ENCODE measurements at regions not wholly inside any gene's neighbourhood (a gene's known extent, or its start where the extent isn't known, plus 50 kb on each side); places are given as distances from the start of the nearest gene placed in this dataset.

DNA sequence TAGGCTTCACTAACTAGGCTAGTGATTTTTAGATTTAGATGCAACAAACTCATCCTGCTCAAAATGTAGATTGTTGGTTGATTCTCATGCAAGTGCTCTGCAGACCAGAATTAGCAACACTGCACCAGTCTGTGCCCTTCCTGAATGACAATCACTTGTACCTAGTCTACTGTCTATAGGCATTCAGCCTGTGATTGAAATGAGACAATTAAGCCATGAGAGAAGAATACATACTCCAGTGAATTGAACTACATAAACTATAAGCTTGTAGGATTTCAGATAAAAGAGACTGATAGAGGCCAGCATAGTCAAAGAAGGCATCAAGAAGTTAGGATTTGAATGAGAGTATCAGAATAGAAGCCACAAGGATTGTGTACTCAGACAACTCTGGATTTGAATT is 138.3 kb upstream of the NRXN1 start:
- no peaks in the 10 kb centered on the region for H4K20me1 ChIP-seq (ENCODE audit: control insufficient read depth, extremely low read depth, insufficient read depth, low read length)
- dilution Hi-C loops (cut with MboI; ENCODE audit: extremely low pct_ligation_motif_present, low sequenced_read_pairs), result no loop called here
- H2AFZ ChIP-seq (ENCODE audit: control insufficient read depth, low read length), result no peak overlapping the region
- H3K36me3 ChIP-seq (ENCODE audit: control insufficient read depth in 2 of 2, extremely low read depth in 1 of 2, insufficient read depth in 2 of 2, low read length in 2 of 2), result no peaks in the 10 kb centered on the region
- no peaks in the 10 kb centered on the region for H3K79me2 ChIP-seq (ENCODE audit: control insufficient read depth, insufficient read depth, low read length)
- no peak overlapping the region for H3K9ac ChIP-seq (ENCODE audit: control insufficient read depth, extremely low read depth, insufficient read depth, low read length)
- no peak overlapping the region for H3K4me2 ChIP-seq (ENCODE audit: control insufficient read depth, extremely low read depth, insufficient read depth, low read depth, low read length)
- H3K9me1 ChIP-seq (ENCODE audit: control insufficient read depth, extremely low read depth, insufficient read depth, low read length), result no peaks in the 10 kb centered on the region
- H3K4me1 ChIP-seq (ENCODE audit: control insufficient read depth, extremely low read depth, insufficient read depth, low read length), result no peaks in the 10 kb centered on the region
- H3K9me3 ChIP-seq (ENCODE audit: control insufficient read depth, low read depth, low read length), result no peaks in the 10 kb centered on the region
- FAIRE-seq, result no peak
- no peak overlapping the region for H3K4me3 ChIP-seq (ENCODE audit: control insufficient read depth in 2 of 3, extremely low read depth in 1 of 3, insufficient read depth in 2 of 3, low read depth in 1 of 3, low read length in 3 of 3)
- H3K27me3 ChIP-seq (ENCODE audit: control insufficient read depth, extremely low read depth, insufficient read depth, low read length), result no peaks in the 10 kb centered on the region
- no peak for DNase-seq (ENCODE audit: low read depth, low spot score)
- TF ChIP-seq EZH2 (IDR thresholded peaks at IDR 0.05; ENCODE audit: low read length), result no peak
- TF ChIP-seq, protein P1, sequence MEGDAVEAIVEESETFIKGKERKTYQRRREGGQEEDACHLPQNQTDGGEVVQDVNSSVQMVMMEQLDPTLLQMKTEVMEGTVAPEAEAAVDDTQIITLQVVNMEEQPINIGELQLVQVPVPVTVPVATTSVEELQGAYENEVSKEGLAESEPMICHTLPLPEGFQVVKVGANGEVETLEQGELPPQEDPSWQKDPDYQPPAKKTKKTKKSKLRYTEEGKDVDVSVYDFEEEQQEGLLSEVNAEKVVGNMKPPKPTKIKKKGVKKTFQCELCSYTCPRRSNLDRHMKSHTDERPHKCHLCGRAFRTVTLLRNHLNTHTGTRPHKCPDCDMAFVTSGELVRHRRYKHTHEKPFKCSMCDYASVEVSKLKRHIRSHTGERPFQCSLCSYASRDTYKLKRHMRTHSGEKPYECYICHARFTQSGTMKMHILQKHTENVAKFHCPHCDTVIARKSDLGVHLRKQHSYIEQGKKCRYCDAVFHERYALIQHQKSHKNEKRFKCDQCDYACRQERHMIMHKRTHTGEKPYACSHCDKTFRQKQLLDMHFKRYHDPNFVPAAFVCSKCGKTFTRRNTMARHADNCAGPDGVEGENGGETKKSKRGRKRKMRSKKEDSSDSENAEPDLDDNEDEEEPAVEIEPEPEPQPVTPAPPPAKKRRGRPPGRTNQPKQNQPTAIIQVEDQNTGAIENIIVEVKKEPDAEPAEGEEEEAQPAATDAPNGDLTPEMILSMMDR (optimal IDR thresholded peaks at IDR 0.05 in 1 of 3, IDR thresholded peaks at IDR 0.05 in 1 of 3, conservative IDR thresholded peaks at IDR 0.05 in 1 of 3; ENCODE audit: extremely low read depth in 1 of 3, insufficient read depth in 2 of 3, low read length in 3 of 3), result no peak
- no peak overlapping the region for H3K27ac ChIP-seq (ENCODE audit: control insufficient read depth, insufficient read depth, low read length)

DNA sequence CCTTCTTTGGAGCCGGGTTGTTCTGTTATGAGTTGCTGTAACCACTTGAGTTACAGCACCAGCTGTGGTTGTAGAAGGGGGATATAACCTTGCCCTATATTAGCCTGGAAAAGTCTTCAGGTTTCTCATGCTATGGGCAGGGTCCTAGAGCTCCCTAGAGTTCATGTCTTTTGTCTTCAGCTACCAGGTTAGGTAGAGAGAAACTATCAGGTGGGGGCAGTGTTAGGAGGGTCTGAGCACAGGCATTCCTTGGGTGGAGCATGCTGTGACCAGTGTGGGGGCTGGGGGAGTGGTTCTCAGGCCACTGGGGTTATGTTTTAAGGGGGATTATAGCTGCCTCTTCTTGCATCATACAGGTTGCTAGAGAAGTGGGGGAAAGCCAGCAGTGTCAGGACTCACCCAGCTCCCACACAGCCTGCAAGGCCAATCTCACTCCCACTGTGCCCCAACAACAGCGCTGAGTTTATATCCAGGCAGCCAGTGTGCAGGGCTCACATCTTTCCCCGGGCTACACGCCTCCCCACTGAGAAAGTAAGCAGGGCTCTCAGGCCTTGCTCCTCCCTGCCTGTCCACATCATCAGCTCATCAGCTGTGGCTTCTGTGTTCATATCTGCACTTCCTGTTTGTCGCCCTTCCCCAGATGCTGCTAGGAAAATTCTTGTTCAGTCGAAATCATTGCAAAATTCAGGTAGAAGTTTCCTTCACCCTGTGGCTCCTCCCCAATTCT is 133.8 kb upstream of the NRXN1 start:
- no peak overlapping the region for H2AFZ ChIP-seq (ENCODE audit: control insufficient read depth, low read length)
- no peak overlapping the region for H3K4me2 ChIP-seq (ENCODE audit: control insufficient read depth, extremely low read depth, insufficient read depth, low read depth, low read length)
- no peak for FAIRE-seq

More for the DNA sequence above, 133.8 kb upstream of the NRXN1 start:
- no peak for TF ChIP-seq EZH2 (IDR thresholded peaks at IDR 0.05; ENCODE audit: low read length)
- TF ChIP-seq, protein P1 (optimal IDR thresholded peaks at IDR 0.05 in 1 of 3, IDR thresholded peaks at IDR 0.05 in 1 of 3, conservative IDR thresholded peaks at IDR 0.05 in 1 of 3; ENCODE audit: extremely low read depth in 1 of 3, insufficient read depth in 2 of 3, low read length in 3 of 3), result no peak
- dilution Hi-C loops (cut with MboI; ENCODE audit: extremely low pct_ligation_motif_present, low sequenced_read_pairs), result no loop called here
- Histone ChIP-seq H3K79me2 (ENCODE audit: control insufficient read depth, insufficient read depth, low read length) (no peaks in the 10 kb centered on the region), H3K9me1 (ENCODE audit: control insufficient read depth, extremely low read depth, insufficient read depth, low read length) (no peaks in the 10 kb centered on the region), H3K27ac (ENCODE audit: control insufficient read depth, insufficient read depth, low read length) (no peak overlapping the region), H3K27me3 (ENCODE audit: control insufficient read depth, extremely low read depth, insufficient read depth, low read length) (no peaks in the 10 kb centered on the region), H3K9ac (ENCODE audit: control insufficient read depth, extremely low read depth, insufficient read depth, low read length) (no peak overlapping the region), H3K9me3 (ENCODE audit: control insufficient read depth, low read depth, low read length) (no peaks in the 10 kb centered on the region), H3K4me3 (ENCODE audit: control insufficient read depth in 2 of 3, extremely low read depth in 1 of 3, insufficient read depth in 2 of 3, low read depth in 1 of 3, low read length in 3 of 3) (no peak overlapping the region), H3K36me3 (ENCODE audit: control insufficient read depth in 2 of 2, extremely low read depth in 1 of 2, insufficient read depth in 2 of 2, low read length in 2 of 2) (no peaks in the 10 kb centered on the region), H3K4me1 (ENCODE audit: control insufficient read depth, extremely low read depth, insufficient read depth, low read length) (no peaks in the 10 kb centered on the region), H4K20me1 (ENCODE audit: control insufficient read depth, extremely low read depth, insufficient read depth, low read length) (no peaks in the 10 kb centered on the region)
- DNase-seq (ENCODE audit: low read depth, low spot score), result no peak
